ENCODE measurements at regions not wholly inside any gene's neighbourhood (a gene's known extent, or its start where the extent isn't known, plus 50 kb on each side); places are given as distances from the start of the nearest gene placed in this dataset.

- intact Hi-C loops (cut with DNase I, micrococcal nuclease), result no loop called here
- H3K9me3 ChIP-seq, result no peaks in the 10 kb centered on the region
- H3K4me3 ChIP-seq, result no peak overlapping the region
- DNase-seq, result no peak
- no peaks in the 10 kb centered on the region for H3K36me3 ChIP-seq (ENCODE audit: low read depth)
- ATAC-seq, result no peak
- no peaks in the 10 kb centered on the region for H3K4me1 ChIP-seq (ENCODE audit: low read depth)
- TF ChIP-seq CTCF (IDR thresholded peaks at IDR 0.05), result no peak
These were observed 178.9 kb downstream of the CCDC71L start for GRCh38 chr7:106482091-106482490.

- no peak for TF ChIP-seq CTCF (IDR thresholded peaks at IDR 0.05)
- no peak for DNase-seq
- no peak for ATAC-seq
- Histone ChIP-seq H3K4me1 (ENCODE audit: low read depth) (no peaks in the 10 kb centered on the region), H3K9me3 (no peaks in the 10 kb centered on the region), H3K4me3 (no peak overlapping the region), H3K36me3 (ENCODE audit: low read depth) (no peaks in the 10 kb centered on the region)
- intact Hi-C loops (cut with DNase I, micrococcal nuclease), result no loop called here
These were observed 180.3 kb downstream of the CCDC71L start for GRCh38 chr7:106480616-106481031.

- Histone ChIP-seq H3K36me3 (ENCODE audit: low read depth) (no peaks in the 10 kb centered on the region), H3K9me3 (no peaks in the 10 kb centered on the region), H3K4me1 (ENCODE audit: low read depth) (no peaks in the 10 kb centered on the region), H3K4me3 (no peak overlapping the region)
- no peak for DNase-seq
- TF ChIP-seq CTCF (IDR thresholded peaks at IDR 0.05), result no peak
- no peak for ATAC-seq
- intact Hi-C loops (cut with DNase I, micrococcal nuclease), result no loop called here
These were observed 180.8 kb downstream of the CCDC71L start for GRCh38 chr7:106480161-106480579.

GRCh38 chr7:106476751-106477150, 184.2 kb downstream of the CCDC71L start:
- Histone ChIP-seq H3K4me3 (no peak overlapping the region), H3K36me3 (ENCODE audit: low read depth) (no peaks in the 10 kb centered on the region), H3K4me1 (ENCODE audit: low read depth) (no peaks in the 10 kb centered on the region), H3K9me3 (no peaks in the 10 kb centered on the region)
- TF ChIP-seq CTCF (IDR thresholded peaks at IDR 0.05), result no peak
- ATAC-seq (no peak), DNase-seq (no peak)
- intact Hi-C loops (cut with DNase I, micrococcal nuclease), result no loop called here

GRCh38 chr7:106472741-106473140, 188.0 kb upstream of the NAMPT start:
- ATAC-seq, result no peak
- intact Hi-C loops (cut with DNase I, micrococcal nuclease), result no loop called here
- no peak for TF ChIP-seq CTCF (IDR thresholded peaks at IDR 0.05)

More at GRCh38 chr7:106472741-106473140, 188.0 kb upstream of the NAMPT start:
- DNase-seq, result no peak
- no peaks in the 10 kb centered on the region for H3K36me3 ChIP-seq (ENCODE audit: low read depth)
- H3K9me3 ChIP-seq, result no peaks in the 10 kb centered on the region
- no peak overlapping the region for H3K4me3 ChIP-seq
- no peaks in the 10 kb centered on the region for H3K4me1 ChIP-seq (ENCODE audit: low read depth)
